ENCODE measurements at regions not wholly inside any gene's neighbourhood (a gene's known extent, or its start where the extent isn't known, plus 50 kb on each side); places are given as distances from the start of the nearest gene placed in this dataset.
"Not testable (repeated sequence)": the region's sequence is repeated elsewhere in the genome, so short reads cannot be mapped to it uniquely, and the experiment has no call there.

DNA sequence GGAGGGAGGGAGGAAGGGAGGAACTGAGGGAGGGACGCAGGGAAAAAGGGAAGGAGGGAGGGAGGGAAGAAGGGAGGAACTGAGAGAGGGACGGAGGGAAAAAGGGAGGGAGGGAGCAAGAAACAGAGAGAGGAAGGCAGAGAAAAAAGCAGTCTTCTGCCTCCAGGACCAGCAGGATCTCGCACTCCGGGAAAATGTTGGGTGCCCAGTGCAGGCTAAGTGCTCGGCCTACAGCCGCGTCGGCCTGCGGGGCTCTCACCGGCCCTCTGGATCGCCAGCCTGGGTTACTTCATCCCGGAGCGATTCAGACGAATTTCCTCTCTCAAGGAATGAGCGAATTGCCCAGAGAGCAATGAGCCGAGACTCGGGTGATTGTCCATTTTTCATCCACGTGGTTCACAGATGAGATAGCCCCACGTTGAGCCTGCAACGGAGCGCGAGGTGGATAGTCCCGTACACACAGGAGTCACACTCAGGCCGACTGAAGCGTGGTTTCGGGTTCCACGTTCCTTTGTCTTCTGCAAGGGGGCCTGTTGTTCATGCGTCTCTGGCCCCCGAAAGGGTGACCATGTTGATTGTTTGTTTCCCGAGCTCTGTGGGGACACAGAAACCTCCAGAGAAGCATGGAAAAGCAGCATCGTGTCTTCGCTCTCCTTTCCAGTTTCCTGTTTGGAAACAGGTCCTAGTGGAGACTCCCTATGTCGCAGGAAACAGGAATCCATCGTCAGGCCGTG lies 1937.1 kb upstream of the DEFB115 start:
- DNase-seq (ENCODE audit: low read depth): not testable (repeated sequence)

GRCh38 chr20:29323631-29324515 lies 1933.6 kb upstream of the DEFB115 start:
- not testable (repeated sequence) for DNase-seq (ENCODE audit: low read depth)

GRCh38 chr20:29324516-29325303 lies 1932.8 kb upstream of the DEFB115 start:
- DNase-seq (ENCODE audit: low read depth): not testable (repeated sequence)

GRCh38 chr20:29325304-29325640 lies 1932.2 kb upstream of the DEFB115 start:
- DNase-seq (ENCODE audit: low read depth): no peak

GRCh38 chr20:29325781-29326180 lies 1931.7 kb upstream of the DEFB115 start:
- not testable (repeated sequence) for DNase-seq (ENCODE audit: low read depth)

DNA sequence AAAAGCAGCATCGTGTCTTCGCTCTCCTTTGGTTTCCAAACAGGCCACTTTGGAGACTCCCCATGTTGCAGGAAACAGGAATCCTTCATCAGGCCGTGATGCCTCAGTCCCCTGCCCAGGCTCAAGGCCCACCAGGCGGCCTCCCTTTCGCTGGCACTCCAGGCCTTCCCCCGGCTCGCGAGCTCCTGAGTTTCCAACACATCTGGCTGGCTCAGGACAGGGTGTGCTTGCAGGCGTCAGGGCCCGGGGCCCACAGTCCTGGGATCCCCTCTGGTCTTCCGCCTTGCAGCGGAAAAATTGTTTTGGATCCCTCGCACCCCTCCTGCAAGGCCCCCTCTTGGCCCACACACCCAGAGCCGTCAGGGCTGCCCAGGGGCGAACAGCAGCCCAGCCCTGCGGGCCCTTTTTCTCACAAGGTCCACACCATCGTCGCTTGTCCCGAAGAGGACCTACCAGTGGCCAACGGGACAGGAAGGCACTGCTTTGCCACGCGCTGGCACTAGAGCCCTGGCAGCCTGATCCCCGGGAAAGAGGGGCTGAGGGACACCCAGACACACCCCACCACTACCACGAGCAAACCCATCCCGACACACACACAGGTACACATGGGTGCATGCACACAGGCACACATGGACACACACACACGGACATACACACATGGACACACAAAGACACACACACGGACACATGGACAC lies 1930.9 kb upstream of the DEFB115 start:
- no peak for DNase-seq (ENCODE audit: low read depth)

- not testable (repeated sequence) for DNase-seq (ENCODE audit: low read depth)
Measured at GRCh38 chr20:29327600-29328420, 1929.7 kb upstream of the DEFB115 start.

DNA sequence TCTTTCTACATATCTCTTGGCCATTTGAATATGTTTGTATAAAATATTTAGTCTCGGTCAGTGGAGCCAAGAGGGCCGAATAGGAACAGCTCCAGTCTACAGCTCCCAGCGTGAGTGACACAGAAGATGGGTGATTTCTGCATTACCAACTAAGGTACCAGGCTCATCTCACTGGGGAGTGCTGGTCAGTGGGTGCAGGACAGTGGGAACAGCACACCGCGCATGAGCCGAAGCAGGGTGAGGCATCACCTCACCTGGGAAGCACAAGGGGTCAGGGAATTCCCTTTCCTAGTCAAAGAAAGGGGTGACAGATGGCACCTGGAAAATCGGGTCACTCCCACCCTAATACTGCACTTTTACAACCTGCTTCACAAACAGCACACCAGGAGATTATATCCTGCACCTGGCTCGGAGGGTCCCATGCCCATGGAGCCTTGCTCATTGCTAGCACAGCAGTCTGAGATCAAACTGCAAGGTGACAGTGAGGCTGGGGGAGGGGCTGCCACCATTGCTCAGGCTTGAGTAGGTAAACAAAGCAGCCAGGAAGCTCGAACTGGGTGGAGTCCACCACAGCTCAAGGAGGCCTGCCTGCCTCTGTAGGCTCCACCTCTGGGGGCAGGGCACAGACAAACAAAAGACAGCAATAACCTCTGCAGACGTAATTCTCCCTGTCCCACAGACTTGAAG lies 1926.9 kb upstream of the DEFB115 start:
- not testable (repeated sequence) for DNase-seq (ENCODE audit: low read depth)

- no peak for DNase-seq (ENCODE audit: low read depth)
Measured at GRCh38 chr20:29349836-29350235, 1907.6 kb upstream of the DEFB115 start.

DNA sequence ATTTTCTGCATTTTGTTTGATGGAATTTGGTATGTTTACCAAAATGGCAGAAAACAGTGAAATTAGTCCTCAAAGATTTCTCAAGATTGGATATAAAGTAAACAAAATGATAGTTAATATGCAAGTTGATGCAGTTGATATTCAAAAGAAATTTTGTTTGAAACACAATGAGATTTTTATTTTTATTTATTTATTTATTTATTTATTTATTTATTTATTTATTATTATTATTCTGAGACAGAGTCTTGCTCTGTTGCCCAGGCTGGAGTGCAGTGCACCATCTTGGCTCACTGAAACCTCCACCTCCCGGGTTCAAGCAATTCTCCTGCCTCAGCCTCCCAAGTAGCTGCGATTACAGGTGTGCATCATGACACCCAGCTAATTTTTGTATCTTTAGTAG lies 1881.5 kb upstream of the DEFB115 start:
- DNase-seq (ENCODE audit: low read depth): not testable (repeated sequence)

GRCh38 chr20:29392853-29393252 lies 1864.6 kb upstream of the DEFB115 start:
- DNase-seq (ENCODE audit: low read depth): not testable (repeated sequence)

DNA sequence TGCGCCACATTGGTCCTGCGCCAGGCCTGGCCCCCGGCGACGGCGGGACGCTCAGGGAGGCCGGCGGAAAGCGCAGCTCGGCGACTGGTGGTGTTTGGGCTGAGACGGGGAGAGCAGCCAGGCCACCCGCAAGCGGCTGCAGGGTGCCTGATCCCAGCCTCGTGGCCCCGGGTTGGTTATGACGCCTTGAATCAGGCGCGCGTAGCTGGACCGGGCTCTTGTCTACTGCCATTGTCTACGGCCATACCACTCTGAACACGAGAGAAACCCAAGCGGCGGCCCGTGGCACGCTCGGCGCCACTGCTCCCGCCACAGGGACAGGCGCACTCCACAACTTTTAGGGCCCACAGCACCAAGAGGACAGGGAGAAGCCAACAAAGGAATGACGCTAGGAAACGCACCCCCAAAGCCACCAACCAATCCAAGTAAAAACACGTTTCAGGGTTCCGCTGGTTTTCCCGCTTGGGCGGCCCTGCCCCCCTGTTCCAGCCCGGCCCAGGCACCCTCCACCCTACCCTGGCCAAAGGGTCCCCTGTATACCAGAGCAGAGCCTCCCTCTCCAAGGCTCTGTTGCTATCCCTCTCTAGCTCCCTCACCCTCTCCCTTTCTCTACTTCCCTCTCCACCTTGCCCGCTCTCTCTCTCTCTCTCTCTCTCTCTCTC lies 1849.3 kb upstream of the DEFB115 start:
- no peak for DNase-seq (ENCODE audit: low read depth)

GRCh38 chr20:29408707-29409106 lies 1848.8 kb upstream of the DEFB115 start:
- not testable (repeated sequence) for DNase-seq (ENCODE audit: low read depth)

- DNase-seq (ENCODE audit: low read depth): not testable (repeated sequence)
Measured at GRCh38 chr20:29409160-29409689, 1848.2 kb upstream of the DEFB115 start.

DNA sequence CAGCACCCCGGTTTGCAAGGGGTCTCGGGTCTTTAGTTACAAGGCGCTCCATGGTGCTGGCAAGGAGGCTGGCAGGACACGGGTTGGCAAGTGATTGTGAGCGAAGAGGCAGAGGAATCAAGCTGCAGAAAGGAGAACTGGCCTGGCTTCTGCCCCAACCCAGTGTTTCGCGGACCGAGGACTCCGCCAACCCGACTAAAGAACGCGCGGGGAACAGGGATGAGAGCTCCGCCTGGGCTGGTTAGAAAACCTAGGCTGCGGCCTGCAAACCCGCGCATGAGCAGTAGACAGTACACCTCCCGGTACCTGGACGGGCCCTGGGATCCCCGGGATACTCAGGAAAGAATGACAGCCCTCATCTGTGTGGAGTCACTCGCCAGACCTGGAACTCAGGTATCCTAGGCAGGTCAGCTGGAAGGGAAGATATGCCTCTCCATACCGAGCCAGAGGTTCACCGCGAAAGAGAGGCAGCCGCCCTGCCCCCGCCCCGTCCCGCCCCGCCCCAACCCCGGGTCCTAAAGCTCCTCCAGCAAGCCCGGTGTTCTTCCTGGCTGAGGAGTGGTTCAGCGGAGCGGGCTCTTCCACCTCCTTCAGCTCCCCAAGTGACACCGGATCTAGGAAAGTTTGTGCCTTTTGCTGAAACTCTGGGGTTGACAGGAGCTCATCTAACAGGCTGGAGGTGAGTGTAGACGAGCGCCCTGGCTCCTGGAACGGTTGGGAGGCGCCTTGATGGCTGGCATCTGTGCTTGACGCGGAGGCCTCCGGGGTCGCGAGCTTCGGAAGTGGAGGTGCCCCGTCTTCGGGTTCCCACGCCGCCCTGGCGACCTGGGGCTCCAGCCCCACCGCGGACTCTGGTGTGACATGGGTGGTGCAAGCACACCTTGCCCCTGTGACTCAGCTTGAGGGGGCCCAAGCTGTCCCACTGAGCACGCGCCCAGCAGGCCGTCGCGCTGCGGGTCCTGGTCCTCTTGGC lies 1847.3 kb upstream of the DEFB115 start:
- DNase-seq (ENCODE audit: low read depth): no peak

DNA sequence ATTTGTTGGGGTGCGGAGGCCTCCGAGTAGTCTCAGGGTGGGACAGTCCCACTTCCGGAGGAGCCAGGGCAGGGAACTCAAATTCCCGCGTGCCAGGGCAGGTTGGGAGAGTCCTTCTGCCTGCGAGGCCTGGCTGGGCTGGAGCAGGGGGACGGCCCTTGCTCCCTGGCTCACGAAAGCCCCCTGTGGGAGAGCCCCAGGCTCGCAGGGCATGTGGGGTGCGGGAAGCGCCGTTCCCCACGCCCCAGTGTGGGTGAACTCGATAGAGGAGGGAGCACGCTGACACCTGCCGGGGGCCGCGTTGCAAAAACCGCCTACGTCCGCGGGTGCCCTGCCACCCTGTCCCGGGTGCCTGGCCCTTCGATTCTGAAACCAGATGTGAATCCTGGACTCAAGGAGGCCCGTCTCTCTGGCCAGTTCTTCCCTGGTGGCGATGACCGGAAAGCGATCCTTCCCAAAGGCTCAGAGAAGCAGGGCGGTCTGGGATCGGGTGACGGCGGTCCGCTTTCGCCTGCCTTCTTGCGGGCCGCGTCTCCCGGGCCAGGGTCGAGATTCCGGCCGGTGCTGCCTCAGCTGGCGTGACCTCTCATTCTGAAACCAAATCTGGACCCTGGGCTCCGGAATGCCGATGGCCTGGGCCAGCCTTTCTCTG lies 1846.5 kb upstream of the DEFB115 start:
- DNase-seq (ENCODE audit: low read depth): no peak

DNA sequence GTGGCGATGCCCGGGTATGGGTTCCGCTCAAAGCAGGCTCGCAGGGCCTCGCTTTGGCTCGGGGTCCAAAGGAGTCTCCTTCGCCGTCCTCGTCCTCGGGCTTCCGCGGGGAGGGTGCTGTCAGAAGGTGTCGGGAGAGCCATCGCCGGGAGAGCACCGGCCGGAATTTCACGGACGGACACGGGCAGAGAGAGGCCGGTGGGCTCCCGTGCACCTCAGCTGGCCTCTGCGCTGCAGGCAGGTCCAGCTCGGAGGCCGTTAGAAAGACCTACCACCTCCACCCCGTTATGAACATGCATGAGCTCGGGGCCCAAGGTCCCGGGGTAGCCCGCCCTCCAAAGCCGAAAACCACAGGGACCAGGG lies 1846.0 kb upstream of the DEFB115 start:
- not testable (repeated sequence) for DNase-seq (ENCODE audit: low read depth)

- DNase-seq (ENCODE audit: low read depth): no peak
Measured at GRCh38 chr20:29419378-29419777, 1838.1 kb upstream of the DEFB115 start.

Data from CMK (cell line).